Gastroesophageal sphincter (tissue), 4 donors: ENCODE measurements at regions not wholly inside any gene's neighbourhood (a gene's known extent, or its start where the extent isn't known, plus 50 kb on each side); places are given as distances from the start of the nearest gene placed in this dataset.

Source experiments
- ATAC-seq: fragments of 150-250 bp; one replicate; pipeline ENCODE4 v1.9.1; 2016; ENCODE audit warnings: mild to moderate bottlenecking, moderate library complexity
- H3K27ac ChIP-seq, 4 donors: fragments of 200-600 bp; sonication (generic) in 3 of 4; 1 replicate in 3 of 4; 2 replicates in 1 of 4; pipeline ENCODE4 v1.5.1; 2016 to 2019
- H3K27me3 ChIP-seq: fragments of 200-600 bp; sonication (generic); one replicate; pipeline ENCODE4 v1.5.1; 2019
- H3K36me3 ChIP-seq, 2 donors: fragments of 200-600 bp; sonication (generic); one replicate each; pipeline ENCODE4 v1.5.1; 2019; ENCODE audit warnings: control low read depth in 1 of 2
- H3K4me1 ChIP-seq, 3 donors: fragments of 200-600 bp; sonication (generic); 1 replicate in 2 of 3; 2 replicates in 1 of 3; pipeline ENCODE4 v1.5.1; 2016 to 2019; ENCODE audit warnings: control low read depth in 2 of 3
- H3K4me3 ChIP-seq, 2 donors: fragments of 200-600 bp; sonication (generic); one replicate each; pipeline ENCODE4 v1.5.1; 2019; ENCODE audit warnings: mild to moderate bottlenecking in 1 of 2, moderate library complexity in 1 of 2
- H3K9me3 ChIP-seq, 3 donors: fragments of 200-600 bp; sonication (generic); one replicate each; pipeline ENCODE4 v1.5.1; 2017 to 2019; ENCODE audit warnings: control low read depth in 2 of 3
- EP300 ChIP-seq: sonication (generic); formaldehyde crosslinking; IDR thresholded peaks from one replicate; pipeline ENCODE4 v1.6.1; 2017; ENCODE audit warnings: antibody characterized with exemption, mild to moderate bottlenecking
- POLR2A ChIP-seq, 2 donors: fragments of 450-650 bp; IDR thresholded peaks; one replicate each; pipeline ENCODE4 v1.6.1; 2017; ENCODE audit warnings: antibody characterized with exemption in 2 of 2, mild to moderate bottlenecking in 2 of 2, moderate library complexity in 1 of 2
- POLR2AphosphoS5 ChIP-seq: sonication (generic); formaldehyde crosslinking; IDR thresholded peaks from one replicate; pipeline ENCODE4 v1.6.1; 2017; ENCODE audit warnings: antibody characterized with exemption
- WGBS, 2 donors: methylation state at CpG; one replicate each; pipeline ENCODE4 v1.1.5; 2018; ENCODE audit warnings: low coverage in 1 of 2; 5-methylcytosine and 5-hydroxymethylcytosine counted together
- TF ChIP-seq, protein P1 (sequence below), 4 experiments: fragments of 200-600 bp in 2 of 4; fragments of 450-650 bp in 2 of 4; sonication (generic) in 1 of 4; IDR thresholded peaks; one replicate each; pipeline ENCODE4 v1.5.1; 2017 to 2019; ENCODE audit warnings: antibody characterized with exemption in 4 of 4, mild to moderate bottlenecking in 2 of 4, moderate library complexity in 2 of 4

DNA sequence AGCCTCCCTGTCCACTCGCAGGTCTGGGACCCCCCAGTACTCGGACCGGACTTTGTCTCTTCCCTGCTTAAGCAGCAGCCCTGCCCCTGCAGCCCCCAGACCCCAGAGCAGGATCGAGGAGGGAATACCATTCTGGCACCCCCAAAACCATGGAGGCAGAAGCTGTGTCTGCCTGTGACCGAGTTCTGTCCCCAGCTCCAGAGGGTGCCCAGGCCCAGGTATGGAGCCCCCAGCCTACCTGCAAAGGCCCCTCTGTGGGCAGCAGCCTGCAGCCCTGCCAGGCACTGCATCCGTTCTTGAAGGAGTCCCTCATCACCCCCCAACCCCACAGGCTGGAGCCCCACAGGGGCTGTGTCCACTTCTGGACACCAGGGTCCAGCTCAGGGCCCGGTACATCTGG lies 163.8 kb downstream of the BRD1 start:
- H3K27ac ChIP-seq: no peak overlapping the region
- no peaks in the 10 kb centered on the region for H3K4me1 ChIP-seq
- TF ChIP-seq, protein P1, sequence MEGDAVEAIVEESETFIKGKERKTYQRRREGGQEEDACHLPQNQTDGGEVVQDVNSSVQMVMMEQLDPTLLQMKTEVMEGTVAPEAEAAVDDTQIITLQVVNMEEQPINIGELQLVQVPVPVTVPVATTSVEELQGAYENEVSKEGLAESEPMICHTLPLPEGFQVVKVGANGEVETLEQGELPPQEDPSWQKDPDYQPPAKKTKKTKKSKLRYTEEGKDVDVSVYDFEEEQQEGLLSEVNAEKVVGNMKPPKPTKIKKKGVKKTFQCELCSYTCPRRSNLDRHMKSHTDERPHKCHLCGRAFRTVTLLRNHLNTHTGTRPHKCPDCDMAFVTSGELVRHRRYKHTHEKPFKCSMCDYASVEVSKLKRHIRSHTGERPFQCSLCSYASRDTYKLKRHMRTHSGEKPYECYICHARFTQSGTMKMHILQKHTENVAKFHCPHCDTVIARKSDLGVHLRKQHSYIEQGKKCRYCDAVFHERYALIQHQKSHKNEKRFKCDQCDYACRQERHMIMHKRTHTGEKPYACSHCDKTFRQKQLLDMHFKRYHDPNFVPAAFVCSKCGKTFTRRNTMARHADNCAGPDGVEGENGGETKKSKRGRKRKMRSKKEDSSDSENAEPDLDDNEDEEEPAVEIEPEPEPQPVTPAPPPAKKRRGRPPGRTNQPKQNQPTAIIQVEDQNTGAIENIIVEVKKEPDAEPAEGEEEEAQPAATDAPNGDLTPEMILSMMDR (IDR thresholded peaks at IDR 0.05): no peak
- TF ChIP-seq EP300 (no peak), POLR2A (IDR thresholded peaks at IDR 0.05) (no peak), POLR2AphosphoS5 (no peak)
- no peak overlapping the region for H3K4me3 ChIP-seq
- H3K9me3 ChIP-seq: no peaks in the 10 kb centered on the region
- H3K27me3 ChIP-seq: peaks cover 87% of the 10 kb centered on the region
- 60% methylated on average over 3 of the region's 7 CpGs; no CpG with 5 or more reads in 1 of the 2 donors for WGBS, 2 donors
- no peak for ATAC-seq
- H3K36me3 ChIP-seq: no peaks in the 10 kb centered on the region

DNA sequence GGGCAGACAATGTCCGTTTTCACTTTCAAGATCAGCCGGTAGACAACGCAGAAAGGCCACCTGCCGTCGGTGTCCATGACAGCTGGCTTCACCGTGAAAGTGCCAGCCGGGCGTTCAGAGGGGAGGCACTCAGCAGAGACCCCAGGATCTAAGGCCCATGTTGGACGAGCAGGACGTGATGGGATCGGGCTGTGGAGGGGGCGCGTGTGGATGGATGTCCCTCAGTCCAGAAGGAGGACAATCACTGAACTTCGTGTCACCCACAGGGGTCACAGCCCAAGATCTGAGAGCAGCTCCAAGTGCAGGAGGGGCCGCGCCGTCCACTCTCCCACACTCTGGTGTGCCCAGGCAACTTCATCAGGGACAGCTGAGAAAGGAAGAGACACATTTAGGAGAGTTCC lies 164.4 kb downstream of the BRD1 start:
- H3K4me1 ChIP-seq: no peaks in the 10 kb centered on the region
- 83% methylated on average over 1 of the region's 17 CpGs; no CpG with 5 or more reads in 1 of the 2 donors for WGBS, 2 donors
- no peaks in the 10 kb centered on the region for H3K36me3 ChIP-seq
- TF ChIP-seq EP300 (no peak), POLR2A (IDR thresholded peaks at IDR 0.05) (no peak), POLR2AphosphoS5 (no peak)
- TF ChIP-seq, protein P1 (IDR thresholded peaks at IDR 0.05): no peak
- H3K4me3 ChIP-seq: no peak overlapping the region
- ATAC-seq: no peak
- no peaks in the 10 kb centered on the region for H3K9me3 ChIP-seq
- no peak overlapping the region for H3K27ac ChIP-seq
- peaks cover 87% of the 10 kb centered on the region for H3K27me3 ChIP-seq

GRCh38 chr22:49662681-49663080 lies 165.0 kb downstream of the BRD1 start:
- Histone ChIP-seq H3K27ac (no peak overlapping the region), H3K4me1 (no peaks in the 10 kb centered on the region), H3K4me3 (no peak overlapping the region), H3K27me3 (peaks cover 87% of the 10 kb centered on the region), H3K36me3 (no peaks in the 10 kb centered on the region), H3K9me3 (no peaks in the 10 kb centered on the region)
- WGBS, 2 donors: 58% methylated on average over 12 of the region's 18 CpGs; no CpG with 5 or more reads in 1 of the 2 donors
- TF ChIP-seq POLR2A (IDR thresholded peaks at IDR 0.05) (no peak), EP300 (no peak), POLR2AphosphoS5 (no peak)
- TF ChIP-seq, protein P1 (IDR thresholded peaks at IDR 0.05): no peak
- ATAC-seq: no peak

GRCh38 chr22:49660794-49661781 lies 166.6 kb downstream of the BRD1 start:
- ATAC-seq: no peak
- peaks cover 84% of the 10 kb centered on the region for H3K27me3 ChIP-seq

More at GRCh38 chr22:49660794-49661781, 166.6 kb downstream of the BRD1 start:
- no peak overlapping the region for H3K27ac ChIP-seq
- H3K36me3 ChIP-seq: no peaks in the 10 kb centered on the region
- 73 to 87% methylated on average over 8 to 12 of the region's 40 CpGs for WGBS, 2 donors
- H3K4me1 ChIP-seq: no peaks in the 10 kb centered on the region
- TF ChIP-seq POLR2AphosphoS5 (no peak), EP300 (no peak), POLR2A (IDR thresholded peaks at IDR 0.05) (no peak)
- TF ChIP-seq, protein P1 (IDR thresholded peaks at IDR 0.05): no peak
- no peaks in the 10 kb centered on the region for H3K9me3 ChIP-seq
- H3K4me3 ChIP-seq: no peak overlapping the region
